SJCRH30 (cell line): ENCODE measurements at regions not wholly inside any gene's neighbourhood (a gene's known extent, or its start where the extent isn't known, plus 50 kb on each side); places are given as distances from the start of the nearest gene placed in this dataset.

ENCODE experiments used
- DNase-seq, 2 experiments: peaks; one replicate each; pipeline ENCODE4 v3.0.0-alpha.2; 2015 to 2020
- H3K27ac ChIP-seq: fragments of 250-450 bp; sonication (Bioruptor Pico); 2 replicates; pipeline ENCODE4 v1.5.1; 2020; ENCODE audit warnings: mild to moderate bottlenecking, moderate library complexity
- H3K27me3 ChIP-seq: fragments of 250-450 bp; sonication (Bioruptor Pico); 2 replicates; pipeline ENCODE4 v1.5.1; 2020; ENCODE audit warnings: mild to moderate bottlenecking, moderate library complexity
- H3K36me3 ChIP-seq: fragments of 250-450 bp; sonication (Bioruptor Pico); 2 replicates; pipeline ENCODE4 v1.5.1; 2020; ENCODE audit warnings: mild to moderate bottlenecking, moderate library complexity
- H3K4me1 ChIP-seq: fragments of 250-450 bp; sonication (Bioruptor Pico); 2 replicates; pipeline ENCODE4 v1.5.1; 2020; ENCODE audit warnings: mild to moderate bottlenecking, moderate library complexity
- H3K4me3 ChIP-seq: fragments of 250-450 bp; sonication (Bioruptor Pico); 2 replicates; pipeline ENCODE4 v1.5.1; 2020; ENCODE audit warnings: mild to moderate bottlenecking, moderate library complexity
- H3K9me3 ChIP-seq: fragments of 250-450 bp; sonication (Bioruptor Pico); replicated peaks from 2 replicates; pipeline ENCODE4 v1.5.1; 2020; ENCODE audit warnings: mild to moderate bottlenecking, moderate library complexity

DNA sequence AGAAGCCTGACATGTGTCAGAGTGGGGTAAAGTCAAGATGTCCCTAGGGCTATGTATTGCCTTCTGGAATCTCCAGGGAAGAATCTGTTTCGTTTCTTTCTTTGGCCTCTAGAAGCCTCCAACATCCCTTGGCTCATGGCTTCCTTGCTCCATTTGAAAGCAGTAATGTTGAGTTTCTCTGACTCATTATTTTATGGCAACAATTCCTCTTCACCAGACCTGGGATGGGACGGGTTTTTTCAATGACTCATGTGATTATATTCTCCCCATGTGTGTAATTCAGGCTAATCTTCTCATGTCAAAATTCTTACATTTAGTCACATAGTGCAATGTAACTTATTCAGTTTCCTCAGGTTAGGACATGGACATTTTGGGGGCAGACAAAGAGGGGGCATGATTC, 1038.6 kb downstream of the CBLN2 start:
- Histone ChIP-seq H3K27me3 (no peaks in the 10 kb centered on the region), H3K9me3 (no peaks in the 10 kb centered on the region), H3K4me3 (no peak overlapping the region), H3K4me1 (no peaks in the 10 kb centered on the region), H3K27ac (no peak overlapping the region), H3K36me3 (no peaks in the 10 kb centered on the region)
- no peak for DNase-seq

DNA sequence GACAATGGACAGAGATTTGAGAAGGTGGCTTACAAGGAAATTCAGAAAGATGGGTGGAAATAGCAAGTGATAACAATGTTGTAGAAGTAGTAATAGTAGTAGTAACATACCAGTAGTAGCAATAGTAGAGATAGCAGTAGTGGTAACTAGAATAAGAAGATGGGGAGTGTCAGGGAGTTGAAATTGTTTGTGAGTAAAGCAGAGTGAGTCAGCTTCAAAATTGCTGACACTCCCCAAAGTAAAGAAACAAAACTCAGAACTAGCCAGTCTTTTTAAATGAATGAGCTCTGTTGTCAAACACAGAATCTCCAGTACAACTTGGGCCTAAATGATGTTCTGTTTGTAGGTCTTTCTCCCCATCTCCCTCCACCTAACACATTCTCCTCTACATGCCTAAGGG, 1040.9 kb downstream of the CBLN2 start:
- Histone ChIP-seq H3K36me3 (no peaks in the 10 kb centered on the region), H3K9me3 (no peaks in the 10 kb centered on the region), H3K27ac (no peak overlapping the region), H3K4me1 (no peaks in the 10 kb centered on the region), H3K4me3 (no peak overlapping the region), H3K27me3 (no peaks in the 10 kb centered on the region)
- DNase-seq: no peak

GRCh38 chr18:71485611-71486010, 1058.5 kb downstream of the CBLN2 start:
- Histone ChIP-seq H3K4me1 (no peaks in the 10 kb centered on the region), H3K9me3 (no peaks in the 10 kb centered on the region), H3K36me3 (no peaks in the 10 kb centered on the region), H3K27ac (no peak overlapping the region), H3K27me3 (no peaks in the 10 kb centered on the region), H3K4me3 (no peak overlapping the region)
- no peak for DNase-seq

DNA sequence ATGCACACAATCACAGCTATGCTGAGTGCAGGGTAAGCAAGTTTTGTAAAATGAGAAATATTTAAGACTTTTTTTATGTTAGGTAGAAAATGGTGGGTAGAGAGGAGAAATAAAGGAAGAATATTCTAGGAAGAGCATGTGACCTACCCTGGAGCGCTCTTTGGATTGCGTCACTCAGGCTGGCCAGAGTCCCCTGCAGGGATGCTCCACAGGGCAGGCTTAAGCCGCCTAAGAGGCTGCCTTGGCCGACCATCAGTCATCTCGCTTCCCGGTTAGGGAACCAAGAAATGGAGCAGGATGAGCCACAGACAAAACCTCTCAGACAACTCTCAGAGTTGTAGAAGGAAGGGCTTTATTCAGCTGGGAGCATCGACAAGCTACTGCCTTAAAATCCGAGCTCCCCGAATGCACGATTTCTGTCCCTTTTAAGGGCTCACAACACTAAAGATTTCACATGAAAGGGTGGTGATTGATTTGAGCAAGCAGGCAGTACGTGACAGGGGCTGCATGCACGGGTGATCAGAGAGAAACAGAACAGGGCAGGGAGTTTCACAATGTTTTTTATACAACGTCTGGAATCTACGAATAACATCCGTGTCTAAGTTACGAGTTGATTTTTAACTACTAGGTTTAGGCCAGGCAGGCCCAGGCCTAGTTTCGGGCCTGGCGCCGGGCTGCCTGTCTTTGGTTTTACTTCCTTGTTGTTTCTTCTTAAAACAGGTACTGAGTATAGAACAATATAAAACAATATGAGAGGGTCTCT, 1072.0 kb downstream of the CBLN2 start:
- DNase-seq: no peak
- no peak overlapping the region for H3K4me3 ChIP-seq
- H3K36me3 ChIP-seq: no peaks in the 10 kb centered on the region
- H3K9me3 ChIP-seq: no peaks in the 10 kb centered on the region
- H3K4me1 ChIP-seq: no peaks in the 10 kb centered on the region
- no peak overlapping the region for H3K27ac ChIP-seq
- no peaks in the 10 kb centered on the region for H3K27me3 ChIP-seq

- Histone ChIP-seq H3K4me3 (no peak overlapping the region), H3K36me3 (no peaks in the 10 kb centered on the region), H3K27me3 (no peaks in the 10 kb centered on the region), H3K9me3 (no peaks in the 10 kb centered on the region), H3K27ac (no peak overlapping the region), H3K4me1 (no peaks in the 10 kb centered on the region)
- DNase-seq: no peak
Observed at GRCh38 chr18:71456206-71456605, 1087.9 kb downstream of the CBLN2 start.

- no peak overlapping the region for H3K4me3 ChIP-seq
- no peaks in the 10 kb centered on the region for H3K9me3 ChIP-seq
- no peaks in the 10 kb centered on the region for H3K4me1 ChIP-seq
- no peak overlapping the region for H3K27ac ChIP-seq
- H3K27me3 ChIP-seq: no peaks in the 10 kb centered on the region
- DNase-seq: no peak
- H3K36me3 ChIP-seq: no peaks in the 10 kb centered on the region
Observed at GRCh38 chr18:71450257-71450656, 1093.9 kb downstream of the CBLN2 start.

- Histone ChIP-seq H3K27me3 (no peaks in the 10 kb centered on the region), H3K36me3 (no peaks in the 10 kb centered on the region), H3K4me1 (no peaks in the 10 kb centered on the region), H3K27ac (no peak overlapping the region), H3K9me3 (no peaks in the 10 kb centered on the region), H3K4me3 (no peak overlapping the region)
- no peak for DNase-seq
Observed at GRCh38 chr18:71443706-71444480, 1100.2 kb downstream of the CBLN2 start.

DNA sequence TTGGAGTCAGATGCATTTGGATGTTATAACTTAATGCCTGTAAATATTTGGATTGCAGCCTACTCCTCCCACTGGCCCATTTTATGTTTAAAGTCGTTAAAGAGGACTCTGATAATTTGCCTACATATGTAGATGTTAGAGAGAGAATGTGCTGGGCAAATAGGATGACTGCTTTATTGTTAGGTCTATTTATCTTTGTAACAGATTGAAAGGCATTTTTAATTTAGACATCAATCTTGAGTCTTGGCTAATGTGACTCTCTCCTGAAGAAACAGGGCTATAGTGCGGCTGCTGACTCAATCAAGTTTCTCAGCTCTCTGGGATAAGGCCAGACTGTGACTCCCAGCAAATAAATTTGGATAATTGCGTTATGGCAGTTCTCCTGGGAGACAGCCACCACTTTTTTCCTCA, 1101.4 kb downstream of the CBLN2 start:
- H3K27ac ChIP-seq: no peak overlapping the region
- no peaks in the 10 kb centered on the region for H3K36me3 ChIP-seq
- H3K9me3 ChIP-seq: no peaks in the 10 kb centered on the region
- H3K27me3 ChIP-seq: no peaks in the 10 kb centered on the region
- H3K4me3 ChIP-seq: no peak overlapping the region
- DNase-seq: no peak
- H3K4me1 ChIP-seq: no peaks in the 10 kb centered on the region

DNA sequence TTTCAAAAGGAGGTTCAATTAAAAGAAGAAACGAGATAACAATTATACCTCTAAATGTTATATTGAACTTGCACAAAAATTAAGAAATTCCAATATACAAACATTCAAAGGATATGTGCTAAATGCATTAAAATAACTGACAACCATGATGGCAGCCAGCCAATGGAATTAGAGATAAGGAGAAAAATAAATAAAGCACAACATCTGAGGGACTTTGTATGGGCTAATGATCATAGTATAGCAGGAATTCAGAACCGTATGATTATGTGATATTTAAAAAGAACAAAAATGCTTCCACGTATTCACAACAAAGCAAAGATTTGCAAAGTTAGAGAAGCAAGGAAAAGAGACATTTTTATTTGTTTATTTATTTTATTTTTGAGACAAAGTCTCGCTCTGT, 1103.0 kb downstream of the CBLN2 start:
- no peak for DNase-seq
- H3K36me3 ChIP-seq: no peaks in the 10 kb centered on the region
- H3K27me3 ChIP-seq: no peaks in the 10 kb centered on the region
- no peak overlapping the region for H3K27ac ChIP-seq
- no peak overlapping the region for H3K4me3 ChIP-seq
- H3K4me1 ChIP-seq: no peaks in the 10 kb centered on the region
- no peaks in the 10 kb centered on the region for H3K9me3 ChIP-seq

- Histone ChIP-seq H3K4me1 (no peaks in the 10 kb centered on the region), H3K36me3 (no peaks in the 10 kb centered on the region), H3K27ac (no peak overlapping the region), H3K9me3 (no peaks in the 10 kb centered on the region), H3K4me3 (no peak overlapping the region), H3K27me3 (no peaks in the 10 kb centered on the region)
- no peak for DNase-seq
Observed at GRCh38 chr18:71437511-71437910, 1106.6 kb downstream of the CBLN2 start.

DNA sequence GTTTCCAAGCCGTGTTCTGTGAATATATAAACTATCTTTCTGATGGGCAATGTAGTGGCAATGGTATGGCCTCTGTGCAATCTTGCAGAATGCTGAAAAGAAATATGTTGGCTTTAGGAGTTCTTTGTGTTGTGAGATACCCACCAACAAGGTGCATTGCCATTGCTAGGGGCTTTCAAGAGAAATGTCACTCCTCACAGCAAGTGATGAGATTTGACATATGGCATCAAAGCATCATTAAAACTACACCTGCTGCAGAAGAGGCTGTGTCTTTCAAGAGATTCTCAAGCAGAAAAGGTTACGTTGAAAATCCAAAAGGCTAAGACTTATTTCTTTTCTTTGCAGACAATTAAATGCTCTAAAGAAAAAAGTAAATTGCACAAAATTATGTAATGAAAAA, 1110.8 kb downstream of the CBLN2 start:
- no peaks in the 10 kb centered on the region for H3K9me3 ChIP-seq
- DNase-seq: no peak

GRCh38 chr18:71431689-71432088, 1112.5 kb downstream of the CBLN2 start:
- Histone ChIP-seq H3K9me3 (no peaks in the 10 kb centered on the region), H3K27me3 (no peaks in the 10 kb centered on the region), H3K36me3 (no peaks in the 10 kb centered on the region), H3K27ac (no peak overlapping the region), H3K4me3 (no peak overlapping the region), H3K4me1 (no peaks in the 10 kb centered on the region)
- DNase-seq: no peak

More for the DNA sequence above, 1110.8 kb downstream of the CBLN2 start:
- Histone ChIP-seq H3K4me3 (no peak overlapping the region), H3K27me3 (no peaks in the 10 kb centered on the region), H3K27ac (no peak overlapping the region), H3K36me3 (no peaks in the 10 kb centered on the region), H3K4me1 (no peaks in the 10 kb centered on the region)

- no peaks in the 10 kb centered on the region for H3K9me3 ChIP-seq
- H3K4me1 ChIP-seq: no peaks in the 10 kb centered on the region
- no peak for DNase-seq
- no peaks in the 10 kb centered on the region for H3K27me3 ChIP-seq
- no peak overlapping the region for H3K4me3 ChIP-seq
- H3K27ac ChIP-seq: no peak overlapping the region
- no peaks in the 10 kb centered on the region for H3K36me3 ChIP-seq
Observed at GRCh38 chr18:71431171-71431570, 1113.0 kb downstream of the CBLN2 start.

DNA sequence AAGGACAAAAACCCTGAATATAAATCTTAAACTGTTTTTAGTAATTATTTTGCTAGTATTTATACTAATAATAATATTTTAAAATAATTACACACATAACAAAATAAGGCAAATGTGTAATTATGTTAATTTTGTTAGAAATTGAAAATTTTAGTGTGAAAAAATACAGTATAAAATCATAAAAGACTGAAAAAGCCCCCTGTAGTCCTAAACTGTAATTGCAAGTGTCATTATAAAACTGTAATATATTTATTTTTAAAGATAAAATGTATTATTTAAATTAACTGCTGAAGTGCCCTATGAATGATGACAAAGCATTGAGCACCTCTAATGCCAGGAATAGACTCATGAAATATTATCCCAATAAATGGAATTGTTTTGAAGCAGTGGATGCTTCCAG, 1117.7 kb downstream of the CBLN2 start:
- no peaks in the 10 kb centered on the region for H3K27me3 ChIP-seq
- no peaks in the 10 kb centered on the region for H3K4me1 ChIP-seq
- no peak overlapping the region for H3K27ac ChIP-seq
- H3K36me3 ChIP-seq: no peaks in the 10 kb centered on the region
- H3K4me3 ChIP-seq: no peak overlapping the region
- DNase-seq: no peak
- no peaks in the 10 kb centered on the region for H3K9me3 ChIP-seq

DNA sequence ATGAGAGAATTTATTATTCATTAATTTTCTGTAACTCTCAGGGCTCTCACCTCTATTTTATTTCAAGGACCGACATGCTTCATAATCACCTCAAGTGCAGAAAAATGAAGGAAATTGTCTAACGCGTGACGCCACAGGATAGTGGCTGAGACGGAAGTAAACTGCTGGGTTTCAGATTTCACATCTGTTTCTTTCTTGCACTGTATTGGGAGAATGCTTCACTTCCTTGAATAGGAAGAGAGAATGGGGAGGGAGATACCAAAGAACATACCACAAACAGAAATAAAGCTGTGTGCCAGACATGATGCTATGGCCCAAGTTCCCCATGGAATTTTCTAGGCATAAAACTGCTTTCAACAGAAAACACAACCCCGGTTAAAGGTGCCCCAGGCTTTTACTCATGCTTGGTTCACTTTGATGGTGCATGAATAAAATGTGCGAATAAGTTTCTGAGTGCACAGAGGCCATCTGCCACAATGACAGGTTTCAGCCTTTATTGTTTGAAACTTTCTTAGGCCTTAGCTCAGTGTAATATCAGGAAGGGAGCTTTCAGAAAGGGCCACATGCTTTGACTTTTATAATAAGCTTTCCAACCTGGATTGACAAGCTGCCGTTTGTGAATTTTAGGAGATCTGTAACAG, 1116.4 kb downstream of the SOCS6 start:
- H3K27me3 ChIP-seq: no peaks in the 10 kb centered on the region
- H3K4me1 ChIP-seq: no peaks in the 10 kb centered on the region
- H3K36me3 ChIP-seq: no peaks in the 10 kb centered on the region
- no peak overlapping the region for H3K27ac ChIP-seq
- H3K9me3 ChIP-seq: no peaks in the 10 kb centered on the region
- DNase-seq: peak in 1 of 2 experiments; percentile 8
- H3K4me3 ChIP-seq: no peak overlapping the region
